B cell (primary cell): ENCODE measurements at regions not wholly inside any gene's neighbourhood (a gene's known extent, or its start where the extent isn't known, plus 50 kb on each side); places are given as distances from the start of the nearest gene placed in this dataset.

ENCODE experiments used
- ATAC-seq: fragments of 200-7000 bp; cut with Tn5 transposase; one replicate; pipeline ENCODE4 v1.10.0; 2021; ENCODE audit warnings: low read depth, mild to moderate bottlenecking, moderate number of reproducible peaks, moderate library complexity
- CTCF ChIA-PET: fragments of 350-600 bp; sonication (Branson Sonifier 250); formaldehyde crosslinking; loops from one replicate; lab custom pipeline; 2021; ENCODE audit warnings: antibody characterized with exemption, inconsistent platforms; lab: Charles Lee
- POLR2A ChIA-PET: fragments of 350-600 bp; sonication (Branson Sonifier 250); formaldehyde crosslinking; loops from one replicate; lab custom pipeline; 2021; ENCODE audit warnings: antibody characterized with exemption; lab: Charles Lee
- DNase-seq: peaks from one replicate; pipeline ENCODE4 v3.0.0; 2013
- H2AFZ ChIP-seq: 2 replicates; pipeline ENCODE4 v1.6.1; 2012; ENCODE audit warnings: mild to moderate bottlenecking, low read depth, low read length; ENCODE audit not compliant: insufficient read depth, poor library complexity, severe bottlenecking
- H3K27ac ChIP-seq, 2 donors: 1 replicate in 1 of 2; 2 replicates in 1 of 2; pipeline ENCODE4 v1.5.1; 2012 to 2013; ENCODE audit warnings: low read length in 2 of 2, mild to moderate bottlenecking in 2 of 2, moderate library complexity in 1 of 2
- H3K27me3 ChIP-seq, 4 experiments: fragments of 200-600 bp in 1 of 4; sonication (generic) in 1 of 4; replicated peaks in 1 of 4; 1 replicate in 2 of 4; 2 replicates in 2 of 4; pipeline versions ENCODE4 v1.6.1 to v1.7.0; 2013 to 2016; ENCODE audit warnings: low read length in 3 of 4, mild to moderate bottlenecking in 2 of 4, mixed read lengths in 1 of 4, moderate library complexity in 1 of 4; ENCODE audit not compliant: insufficient read depth in 4 of 4, control insufficient read depth in 3 of 4; ENCODE audit errors: control extremely low read depth in 1 of 4
- H3K36me3 ChIP-seq, 2 experiments: replicated peaks in 1 of 2; 1 replicate in 1 of 2; 2 replicates in 1 of 2; pipeline versions ENCODE4 v1.6.1 to v1.7.1; 2013; ENCODE audit warnings: low read length in 1 of 2; ENCODE audit not compliant: insufficient read depth in 2 of 2, control insufficient read depth in 1 of 2; ENCODE audit errors: control extremely low read depth in 1 of 2, extremely low read depth in 1 of 2
- H3K4me1 ChIP-seq, 2 donors: fragments of 200-600 bp in 1 of 2; sonication (generic) in 1 of 2; 1 replicate in 1 of 2; 2 replicates in 1 of 2; pipeline versions ENCODE4 v1.5.1 to v1.6.1; 2013 to 2017; ENCODE audit warnings: low read length in 2 of 2; ENCODE audit not compliant: control insufficient read depth in 2 of 2, insufficient read depth in 2 of 2
- H3K4me2 ChIP-seq: replicated peaks from 2 replicates; pipeline ENCODE3; 2012; ENCODE audit warnings: mild to moderate bottlenecking, low read depth, low read length; ENCODE audit not compliant: poor library complexity, severe bottlenecking
- H3K4me3 ChIP-seq, 5 experiments: fragments of 200-600 bp in 1 of 5; sonication (generic) in 1 of 5; 1 replicate in 3 of 5; 2 replicates in 2 of 5; pipeline versions ENCODE4 v1.5.1 to v1.7.0; 2011 to 2016; ENCODE audit warnings: low read length in 4 of 5, mild to moderate bottlenecking in 4 of 5, low read depth in 2 of 5, control low read depth in 1 of 5, moderate library complexity in 1 of 5; ENCODE audit not compliant: insufficient read depth in 1 of 5; ENCODE audit errors: control extremely low read depth in 1 of 5, extremely low read depth in 1 of 5
- H3K79me2 ChIP-seq: fragments of 200-600 bp; sonication (generic); one replicate; pipeline ENCODE4 v1.6.0; 2016; ENCODE audit warnings: low read length; ENCODE audit not compliant: control insufficient read depth, insufficient read depth
- H3K9ac ChIP-seq: fragments of 200-600 bp; sonication (generic); 2 replicates; pipeline ENCODE4 v1.6.1; 2017; ENCODE audit warnings: mild to moderate bottlenecking, low read length, moderate library complexity
- H3K9me3 ChIP-seq, 3 donors: one replicate each; pipeline versions ENCODE4 v1.6.1 to v1.7.1; 2013; ENCODE audit warnings: low read length in 2 of 3; ENCODE audit not compliant: control insufficient read depth in 2 of 3, insufficient read depth in 1 of 3; ENCODE audit errors: control extremely low read depth in 1 of 3
- H4K20me1 ChIP-seq: 2 replicates; pipeline ENCODE4 v1.6.0; 2012; ENCODE audit warnings: mild to moderate bottlenecking, low read length; ENCODE audit not compliant: insufficient read depth, control insufficient read depth, poor library complexity, severe bottlenecking
- H3K27ac Mint-ChIP-seq: one replicate; pipeline ENCODE4 v1.8.0; 2021; ENCODE audit warnings: mixed read lengths
- H3K27me3 Mint-ChIP-seq: one replicate; pipeline ENCODE4 v1.8.0; 2021; ENCODE audit warnings: mixed read lengths
- H3K4me1 Mint-ChIP-seq: one replicate; pipeline ENCODE4 v1.8.0; 2021; ENCODE audit warnings: mixed read lengths
- H3K4me3 Mint-ChIP-seq: one replicate; pipeline ENCODE4 v1.8.0; 2021; ENCODE audit warnings: mixed read lengths
- H3K9me3 Mint-ChIP-seq: one replicate; pipeline ENCODE4 v1.8.0; 2022; ENCODE audit warnings: mixed read lengths; ENCODE audit not compliant: insufficient read depth
- EZH2 ChIP-seq: IDR thresholded peaks from 2 replicates; pipeline ENCODE4 v1.6.1; 2012; ENCODE audit warnings: borderline replicate concordance, low read depth, mild to moderate bottlenecking, moderate library complexity, low read length; ENCODE audit not compliant: insufficient read depth, poor library complexity, severe bottlenecking
- WGBS: methylation state at CpG from one replicate; pipeline ENCODE4 v1.1.5; 2013; ENCODE audit warnings: missing lambda C conversion rate; ENCODE audit not compliant: insufficient coverage; 5-methylcytosine and 5-hydroxymethylcytosine counted together
- intact Hi-C: fragments of 100-400 bp; cut with micrococcal nuclease; formaldehyde crosslinking; loops from one replicate; pipeline ENCODE4 v1.10.0; 2022
- TF ChIP-seq, protein P1 (sequence below): fragments of 200-600 bp; IDR thresholded peaks from one replicate; pipeline ENCODE4 v1.8.0; 2022; ENCODE audit warnings: antibody characterized with exemption, mild to moderate bottlenecking

DNA sequence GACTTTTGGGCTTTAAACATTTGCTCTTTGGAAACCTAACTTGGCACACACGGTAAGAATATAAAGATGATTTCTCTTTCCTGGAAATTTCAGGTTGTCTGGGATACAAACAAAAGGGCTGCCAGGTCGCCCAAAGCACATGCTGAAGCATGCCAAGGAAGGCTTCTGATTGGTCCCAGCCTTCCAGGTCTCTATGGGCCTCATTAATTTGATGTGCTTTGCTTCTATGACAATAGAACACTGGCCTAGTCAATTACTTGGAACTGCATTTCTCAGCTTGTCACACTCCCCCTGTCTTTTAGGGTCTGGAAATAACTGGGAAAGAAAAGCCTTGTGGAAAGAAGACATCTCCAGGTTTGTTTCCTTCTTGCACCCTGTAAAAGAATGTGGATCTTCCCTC lies 228.9 kb downstream of the ADCYAP1 start:
- TF ChIP-seq EZH2, result no peak
- TF ChIP-seq, protein P1, sequence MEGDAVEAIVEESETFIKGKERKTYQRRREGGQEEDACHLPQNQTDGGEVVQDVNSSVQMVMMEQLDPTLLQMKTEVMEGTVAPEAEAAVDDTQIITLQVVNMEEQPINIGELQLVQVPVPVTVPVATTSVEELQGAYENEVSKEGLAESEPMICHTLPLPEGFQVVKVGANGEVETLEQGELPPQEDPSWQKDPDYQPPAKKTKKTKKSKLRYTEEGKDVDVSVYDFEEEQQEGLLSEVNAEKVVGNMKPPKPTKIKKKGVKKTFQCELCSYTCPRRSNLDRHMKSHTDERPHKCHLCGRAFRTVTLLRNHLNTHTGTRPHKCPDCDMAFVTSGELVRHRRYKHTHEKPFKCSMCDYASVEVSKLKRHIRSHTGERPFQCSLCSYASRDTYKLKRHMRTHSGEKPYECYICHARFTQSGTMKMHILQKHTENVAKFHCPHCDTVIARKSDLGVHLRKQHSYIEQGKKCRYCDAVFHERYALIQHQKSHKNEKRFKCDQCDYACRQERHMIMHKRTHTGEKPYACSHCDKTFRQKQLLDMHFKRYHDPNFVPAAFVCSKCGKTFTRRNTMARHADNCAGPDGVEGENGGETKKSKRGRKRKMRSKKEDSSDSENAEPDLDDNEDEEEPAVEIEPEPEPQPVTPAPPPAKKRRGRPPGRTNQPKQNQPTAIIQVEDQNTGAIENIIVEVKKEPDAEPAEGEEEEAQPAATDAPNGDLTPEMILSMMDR, result no peak
- 54% methylated on average over 2 of the region's 2 CpGs for WGBS
- no peaks in the 10 kb centered on the region for H3K27me3 Mint-ChIP-seq
- Histone ChIP-seq H3K9ac (no peak overlapping the region), H3K79me2 (no peaks in the 10 kb centered on the region), H3K4me2 (no peak overlapping the region), H3K27me3 (no peaks in the 10 kb centered on the region), H4K20me1 (no peaks in the 10 kb centered on the region), H3K4me3 (no peak overlapping the region), H3K27ac (no peak overlapping the region), H3K36me3 (no peaks in the 10 kb centered on the region), H3K9me3 (peaks cover 0 to 6% (median 0%) of the 10 kb centered on the region in 3 donors), H2AFZ (no peak overlapping the region), H3K4me1 (no peaks in the 10 kb centered on the region)
- POLR2A ChIA-PET, result no interaction called here
- no peak overlapping the region for H3K27ac Mint-ChIP-seq
- no peaks in the 10 kb centered on the region for H3K4me1 Mint-ChIP-seq
- CTCF ChIA-PET, result no interaction called here
- peaks cover 1% of the 10 kb centered on the region for H3K9me3 Mint-ChIP-seq
- no peak overlapping the region for H3K4me3 Mint-ChIP-seq
- DNase-seq (no peak), ATAC-seq (no peak)
- intact Hi-C loops, result no loop called here

DNA sequence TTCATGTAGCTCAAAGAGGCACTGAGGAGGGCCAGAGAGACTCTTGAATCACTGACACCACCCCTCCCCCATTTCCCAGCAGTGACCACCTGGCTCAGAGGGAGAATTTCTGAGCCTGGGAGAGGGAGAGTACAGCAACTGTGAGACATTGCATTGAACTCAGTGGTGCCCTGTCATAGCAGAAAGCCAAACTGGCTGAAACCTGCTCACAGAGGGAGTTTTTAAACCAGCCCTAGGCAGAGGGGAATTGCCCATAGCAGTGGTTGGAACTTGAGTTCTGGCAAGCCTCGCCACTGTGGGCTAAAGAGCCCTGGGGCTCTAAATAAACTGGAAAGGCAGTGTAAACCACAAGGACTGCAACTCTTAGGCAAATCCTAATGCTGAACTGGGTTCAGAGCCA lies 243.1 kb downstream of the ADCYAP1 start:
- no peaks in the 10 kb centered on the region for H3K4me1 Mint-ChIP-seq
- Histone ChIP-seq H3K79me2 (no peaks in the 10 kb centered on the region), H4K20me1 (no peaks in the 10 kb centered on the region), H3K36me3 (no peaks in the 10 kb centered on the region), H3K9me3 (peaks cover 0 to 14% (median 8%) of the 10 kb centered on the region in 3 donors), H3K27ac (no peak overlapping the region), H3K4me1 (no peaks in the 10 kb centered on the region), H3K9ac (no peak overlapping the region), H3K4me2 (no peak overlapping the region), H3K4me3 (no peak overlapping the region), H2AFZ (no peak overlapping the region), H3K27me3 (no peaks in the 10 kb centered on the region)
- ATAC-seq, result no peak
- no peaks in the 10 kb centered on the region for H3K27me3 Mint-ChIP-seq
- TF ChIP-seq EZH2, result no peak
- TF ChIP-seq, protein P1, result no peak
- H3K4me3 Mint-ChIP-seq, result no peak overlapping the region
- H3K27ac Mint-ChIP-seq, result no peak overlapping the region
- intact Hi-C loops, result no loop called here
- WGBS, result 80% methylated on average over 1 of the region's 1 CpG
- CTCF ChIA-PET, result no interaction called here
- POLR2A ChIA-PET, result no interaction called here
- H3K9me3 Mint-ChIP-seq, result peaks cover 18% of the 10 kb centered on the region
- no peak for DNase-seq
